ENCODE measurements at regions not wholly inside any gene's neighbourhood (a gene's known extent, or its start where the extent isn't known, plus 50 kb on each side); places are given as distances from the start of the nearest gene placed in this dataset.

GRCh38 chr11:11776714-11777113 lies 65.1 kb upstream of the USP47 start:
- no peaks in the 10 kb centered on the region for H3K9me3 ChIP-seq
- no peak for DNase-seq
- intact Hi-C loops (cut with DNase I; ENCODE audit: low total_unique reads): no loop called here
- H3K36me3 ChIP-seq: no peaks in the 10 kb centered on the region
- no peak overlapping the region for H3K27ac ChIP-seq
- no peak for TF ChIP-seq POLR2A (IDR thresholded peaks at IDR 0.05)
- no peak for TF ChIP-seq CTCF (IDR thresholded peaks at IDR 0.05)
- no peaks in the 10 kb centered on the region for H3K4me1 ChIP-seq
- no peaks in the 10 kb centered on the region for H3K27me3 ChIP-seq
- no peak overlapping the region for H3K4me3 ChIP-seq

- intact Hi-C loops (cut with DNase I; ENCODE audit: low total_unique reads): no loop called here
- DNase-seq: no peak
- TF ChIP-seq POLR2A (IDR thresholded peaks at IDR 0.05) (no peak), CTCF (IDR thresholded peaks at IDR 0.05) (no peak)
- H3K27me3 ChIP-seq: no peaks in the 10 kb centered on the region
- H3K27ac ChIP-seq: no peak overlapping the region
- H3K4me1 ChIP-seq: no peaks in the 10 kb centered on the region
- no peaks in the 10 kb centered on the region for H3K9me3 ChIP-seq
- H3K4me3 ChIP-seq: no peak overlapping the region
- no peaks in the 10 kb centered on the region for H3K36me3 ChIP-seq
These were observed 66.8 kb upstream of the USP47 start for GRCh38 chr11:11774928-11775327.

- no peaks in the 10 kb centered on the region for H3K4me1 ChIP-seq
- no peaks in the 10 kb centered on the region for H3K36me3 ChIP-seq
- intact Hi-C loops (cut with DNase I; ENCODE audit: low total_unique reads): no loop called here
- no peak overlapping the region for H3K4me3 ChIP-seq
- H3K27ac ChIP-seq: no peak overlapping the region
- TF ChIP-seq CTCF (IDR thresholded peaks at IDR 0.05): no peak
- TF ChIP-seq POLR2A (IDR thresholded peaks at IDR 0.05): no peak
- DNase-seq: no peak
- no peaks in the 10 kb centered on the region for H3K9me3 ChIP-seq
- no peaks in the 10 kb centered on the region for H3K27me3 ChIP-seq
These were observed 68.8 kb upstream of the USP47 start for GRCh38 chr11:11772865-11773515.

GRCh38 chr11:11770921-11771486 lies 70.8 kb upstream of the USP47 start:
- no peaks in the 10 kb centered on the region for H3K4me1 ChIP-seq
- H3K9me3 ChIP-seq: no peaks in the 10 kb centered on the region
- no peaks in the 10 kb centered on the region for H3K36me3 ChIP-seq
- no peak overlapping the region for H3K27ac ChIP-seq
- no peak overlapping the region for H3K4me3 ChIP-seq
- intact Hi-C loops (cut with DNase I; ENCODE audit: low total_unique reads): no loop called here
- no peaks in the 10 kb centered on the region for H3K27me3 ChIP-seq
- DNase-seq: no peak
- TF ChIP-seq CTCF (IDR thresholded peaks at IDR 0.05): no peak
- TF ChIP-seq POLR2A (IDR thresholded peaks at IDR 0.05): no peak

GRCh38 chr11:11770296-11770695 lies 71.5 kb upstream of the USP47 start:
- Histone ChIP-seq H3K9me3 (no peaks in the 10 kb centered on the region), H3K4me1 (no peaks in the 10 kb centered on the region), H3K4me3 (no peak overlapping the region), H3K27me3 (no peaks in the 10 kb centered on the region), H3K36me3 (no peaks in the 10 kb centered on the region), H3K27ac (no peak overlapping the region)
- intact Hi-C loops (cut with DNase I; ENCODE audit: low total_unique reads): no loop called here
- DNase-seq: no peak
- TF ChIP-seq CTCF (IDR thresholded peaks at IDR 0.05) (no peak), POLR2A (IDR thresholded peaks at IDR 0.05) (no peak)

All from uterus (tissue), 3 donors.